PC-9 (cell line): ENCODE measurements at regions not wholly inside any gene's neighbourhood (a gene's known extent, or its start where the extent isn't known, plus 50 kb on each side); places are given as distances from the start of the nearest gene placed in this dataset.

Experiments used
- BruUV-seq: library from RNA; stranded (reverse); fragments of 400-500 nt; replicated peaks from 2 replicates; lab custom pipeline; 2021; lab: Mats Ljungman, UMichigan
- CTCF ChIA-PET: fragments of 300-600 bp; sonication (Branson Sonifier 250); formaldehyde crosslinking; loops from one replicate; lab custom pipeline; 2022; ENCODE audit warnings: antibody characterized with exemption; lab: Charles Lee
- POLR2A ChIA-PET: fragments of 300-600 bp; sonication (Branson Sonifier 250); formaldehyde crosslinking; loops from one replicate; lab custom pipeline; 2022; ENCODE audit warnings: antibody characterized with exemption; ENCODE audit not compliant: unreplicated experiment; lab: Charles Lee
- DNase-seq, 2 experiments: peaks; one replicate each; pipeline versions ENCODE4 v3.0.0 to v3.0.0-alpha.2; 2015 to 2022; ENCODE audit warnings: mixed read lengths in 1 of 2
- H2AFZ ChIP-seq: fragments of 200-600 bp; sonication (generic); 2 replicates; pipeline ENCODE4 v1.8.1; 2017; ENCODE audit warnings: antibody characterized with exemption
- H3F3A ChIP-seq: fragments of 200-600 bp; sonication (generic); 2 replicates; pipeline ENCODE4 v1.8.1; 2017; ENCODE audit warnings: antibody characterized with exemption, mild to moderate bottlenecking, low read depth; ENCODE audit not compliant: insufficient read depth
- H3K27ac ChIP-seq: fragments of 200-600 bp; sonication (generic); 2 replicates; pipeline ENCODE4 v1.6.1; 2016; ENCODE audit warnings: mixed run types
- H3K27me3 ChIP-seq: fragments of 200-600 bp; sonication (generic); 2 replicates; pipeline ENCODE4 v1.6.1; 2016; ENCODE audit warnings: low read depth, mixed run types; ENCODE audit not compliant: insufficient read depth
- H3K36me3 ChIP-seq: fragments of 200-600 bp; sonication (generic); 2 replicates; pipeline ENCODE4 v1.6.1; 2016; ENCODE audit warnings: low read depth, mixed run types
- H3K4me1 ChIP-seq: fragments of 200-600 bp; sonication (generic); replicated peaks from 2 replicates; pipeline ENCODE4 v1.6.1; 2016; ENCODE audit warnings: mixed run types; ENCODE audit not compliant: insufficient read depth
- H3K4me2 ChIP-seq: fragments of 200-600 bp; sonication (generic); 2 replicates; pipeline ENCODE4 v1.6.1; 2017; ENCODE audit warnings: mixed run types
- H3K4me3 ChIP-seq: fragments of 200-600 bp; sonication (generic); 2 replicates; pipeline ENCODE4 v1.6.1; 2016; ENCODE audit warnings: mixed run types
- H3K79me2 ChIP-seq: fragments of 200-600 bp; sonication (generic); 2 replicates; pipeline ENCODE4 v1.6.1; 2017; ENCODE audit warnings: low read depth, mixed run types
- H3K9me2 ChIP-seq: fragments of 200-600 bp; sonication (generic); 2 replicates; pipeline ENCODE4 v1.8.1; 2017; ENCODE audit warnings: mild to moderate bottlenecking; ENCODE audit not compliant: insufficient read depth
- H3K9me3 ChIP-seq: fragments of 200-600 bp; sonication (generic); 2 replicates; pipeline ENCODE4 v1.8.1; 2016; ENCODE audit warnings: low read depth; ENCODE audit not compliant: insufficient read depth
- H4K20me1 ChIP-seq: fragments of 200-600 bp; sonication (generic); 2 replicates; pipeline ENCODE4 v1.8.1; 2017; ENCODE audit not compliant: insufficient read depth
- CTCF ChIP-seq: fragments of 200-600 bp; sonication (generic); conservative IDR thresholded peaks from 2 replicates; pipeline ENCODE4 v1.6.1; 2017; ENCODE audit warnings: mixed run types, antibody characterized with exemption, mild to moderate bottlenecking, moderate library complexity
- EZH2 ChIP-seq: fragments of 200-600 bp; sonication (generic); IDR thresholded peaks from 2 replicates; pipeline ENCODE4 v1.8.0; 2017; ENCODE audit warnings: antibody characterized with exemption, low read depth
- intact Hi-C: fragments of 100-400 bp; cut with micrococcal nuclease; formaldehyde crosslinking; loops from one replicate; pipeline ENCODE4 v1.10.0; 2022; ENCODE audit not compliant: unreplicated experiment

DNA sequence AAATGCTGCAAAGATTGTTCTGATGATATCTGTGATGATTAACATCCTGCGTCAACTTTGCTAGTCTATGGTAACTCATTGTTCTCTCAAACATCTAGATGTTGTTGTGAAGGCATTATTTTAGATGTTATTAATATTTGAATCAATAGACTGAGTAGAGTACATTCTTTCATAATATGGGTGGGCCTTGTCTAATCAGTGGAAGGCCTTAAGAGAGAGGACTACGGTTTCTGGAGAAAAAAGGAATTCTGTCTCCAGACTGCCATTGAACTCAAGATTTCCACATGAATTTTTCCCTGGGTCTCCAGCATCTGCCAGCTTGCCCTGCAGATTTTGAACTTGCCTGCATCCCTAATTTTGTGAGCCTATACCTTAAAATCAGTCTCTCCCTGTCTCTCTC is 2381.1 kb upstream of the AGA start:
- no peak overlapping the region for H3K27ac ChIP-seq
- no peak for DNase-seq
- no peaks in the 10 kb centered on the region for H3K27me3 ChIP-seq
- H3K36me3 ChIP-seq = no peaks in the 10 kb centered on the region
- H3K79me2 ChIP-seq = no peaks in the 10 kb centered on the region
- H2AFZ ChIP-seq = no peak overlapping the region
- TF ChIP-seq CTCF (no peak), EZH2 (no peak)
- ChIA-PET POLR2A (no interaction called here), CTCF (no interaction called here)
- intact Hi-C loops = no loop called here
- H3K4me3 ChIP-seq = no peak overlapping the region
- BruUV-seq = no TSS peak
- H3K9me3 ChIP-seq = no peaks in the 10 kb centered on the region
- no peaks in the 10 kb centered on the region for H3F3A ChIP-seq
- H3K4me1 ChIP-seq = no peaks in the 10 kb centered on the region
- no peaks in the 10 kb centered on the region for H4K20me1 ChIP-seq
- no peak overlapping the region for H3K4me2 ChIP-seq
- H3K9me2 ChIP-seq = no peaks in the 10 kb centered on the region

- TF ChIP-seq CTCF (no peak), EZH2 (no peak)
- H3K9me3 ChIP-seq = no peaks in the 10 kb centered on the region
- H4K20me1 ChIP-seq = no peaks in the 10 kb centered on the region
- H3K4me2 ChIP-seq = no peak overlapping the region
- no peak overlapping the region for H2AFZ ChIP-seq
- H3K27me3 ChIP-seq = no peaks in the 10 kb centered on the region
- no peaks in the 10 kb centered on the region for H3K79me2 ChIP-seq
- CTCF ChIA-PET = no interaction called here
- H3K4me3 ChIP-seq = no peak overlapping the region
- no peak for DNase-seq
- POLR2A ChIA-PET = no interaction called here
- no peak overlapping the region for H3K27ac ChIP-seq
- H3K4me1 ChIP-seq = no peaks in the 10 kb centered on the region
- BruUV-seq = no TSS peak
- no peaks in the 10 kb centered on the region for H3F3A ChIP-seq
- no peaks in the 10 kb centered on the region for H3K9me2 ChIP-seq
- H3K36me3 ChIP-seq = no peaks in the 10 kb centered on the region
- intact Hi-C loops = no loop called here
These were observed 2389.0 kb upstream of the AGA start for GRCh38 chr4:179831274-179831673.

DNA sequence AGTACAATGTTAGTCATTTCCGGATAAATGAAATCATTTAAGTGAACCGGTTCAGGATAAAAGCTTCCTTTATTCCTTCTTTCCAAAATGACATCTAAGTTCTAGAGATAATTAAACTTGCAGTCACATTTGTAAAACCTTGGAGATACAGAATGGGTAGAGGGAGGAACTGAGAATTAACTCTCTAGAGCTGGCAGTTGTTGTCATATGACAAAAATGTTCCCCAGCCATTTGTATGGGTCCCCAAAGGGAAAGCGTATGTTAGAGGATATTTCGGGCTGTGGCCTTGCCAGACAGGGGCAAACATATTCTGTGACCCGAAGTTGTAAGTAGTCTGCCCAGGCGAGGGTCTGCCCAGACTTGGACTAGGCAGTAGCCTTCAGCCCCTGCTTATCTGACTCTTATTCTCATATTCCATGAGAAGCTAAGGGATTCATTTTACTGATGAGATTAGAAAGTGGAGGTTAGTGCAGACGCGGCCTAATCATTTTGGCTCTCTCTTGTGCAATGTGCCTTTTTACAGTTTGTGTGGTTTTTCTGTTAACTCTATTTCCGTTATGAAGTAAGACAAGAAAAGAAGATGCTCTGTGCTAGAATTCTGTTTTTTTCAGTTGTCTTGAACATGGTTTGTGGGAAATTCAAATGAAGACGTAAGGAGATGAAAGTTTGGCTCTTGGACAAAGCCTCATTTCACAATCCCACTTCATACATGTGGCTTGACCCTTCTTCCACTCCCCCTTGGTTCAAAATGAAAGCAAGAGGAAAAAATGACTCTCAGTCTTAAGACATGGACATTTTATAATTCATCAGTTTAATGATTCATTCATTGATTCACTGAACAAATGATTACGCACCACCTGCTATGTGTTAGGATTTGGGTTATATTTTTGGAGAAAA is 2394.2 kb upstream of the AGA start:
- ChIA-PET POLR2A (no interaction called here), CTCF (no interaction called here)
- BruUV-seq = no TSS peak
- H3F3A ChIP-seq = no peaks in the 10 kb centered on the region
- no peaks in the 10 kb centered on the region for H3K36me3 ChIP-seq
- H3K79me2 ChIP-seq = no peaks in the 10 kb centered on the region
- H4K20me1 ChIP-seq = no peaks in the 10 kb centered on the region
- H2AFZ ChIP-seq = no peak overlapping the region
- H3K4me2 ChIP-seq = no peak overlapping the region
- no peak overlapping the region for H3K27ac ChIP-seq
- H3K9me3 ChIP-seq = no peaks in the 10 kb centered on the region
- TF ChIP-seq EZH2 (no peak), CTCF (no peak)
- H3K9me2 ChIP-seq = no peaks in the 10 kb centered on the region
- no peaks in the 10 kb centered on the region for H3K27me3 ChIP-seq
- no peak for DNase-seq
- no peaks in the 10 kb centered on the region for H3K4me1 ChIP-seq
- no peak overlapping the region for H3K4me3 ChIP-seq
- intact Hi-C loops = no loop called here
